Left renal cortex interstitium (tissue), 4 donors: ENCODE measurements at regions not wholly inside any gene's neighbourhood (a gene's known extent, or its start where the extent isn't known, plus 50 kb on each side); places are given as distances from the start of the nearest gene placed in this dataset.

Experiments used
- DNase-seq, 4 donors: peaks; one replicate each; pipeline ENCODE4 v3.0.0-alpha.2; 2013; ENCODE audit warnings: low read depth in 4 of 4, low spot score in 2 of 4, missing footprints in 1 of 4

GRCh38 chr13:55366676-55367075, 1774.0 kb upstream of the PRR20A start:
- no peak for DNase-seq

GRCh38 chr13:55394470-55394869, 1746.2 kb upstream of the PRR20A start:
- DNase-seq: no peak

GRCh38 chr13:55402870-55403269, 1737.8 kb upstream of the PRR20A start:
- no peak for DNase-seq

- no peak for DNase-seq
Measured at GRCh38 chr13:55403887-55404487, 1736.7 kb upstream of the PRR20A start.

- no peak for DNase-seq
Measured at GRCh38 chr13:55410398-55411330, 1730.1 kb upstream of the PRR20A start.

GRCh38 chr13:55418095-55418494, 1722.6 kb upstream of the PRR20A start:
- no peak for DNase-seq

- DNase-seq: no peak
Measured at GRCh38 chr13:55432814-55433213, 1707.9 kb upstream of the PRR20A start.

GRCh38 chr13:55437162-55437561, 1703.6 kb upstream of the PRR20A start:
- no peak for DNase-seq

GRCh38 chr13:55439450-55439849, 1701.3 kb upstream of the PRR20A start:
- DNase-seq: peak in 1 of 4 donors; percentile 10

GRCh38 chr13:55440465-55441085, 1700.1 kb upstream of the PRR20A start:
- DNase-seq: no peak

- DNase-seq: no peak
Measured at GRCh38 chr13:55464222-55464621, 1676.5 kb upstream of the PRR20A start.

- no peak for DNase-seq
Measured at GRCh38 chr13:55467476-55467875, 1673.2 kb upstream of the PRR20A start.

- no peak for DNase-seq
Measured at GRCh38 chr13:55483626-55484158, 1657.0 kb upstream of the PRR20A start.

GRCh38 chr13:55493297-55493696, 1647.4 kb upstream of the PRR20A start:
- no peak for DNase-seq

- DNase-seq: no peak
Measured at GRCh38 chr13:55497486-55497885, 1643.2 kb upstream of the PRR20A start.

GRCh38 chr13:55500694-55501093, 1640.0 kb upstream of the PRR20A start:
- no peak for DNase-seq

GRCh38 chr13:55516610-55517009, 1624.1 kb upstream of the PRR20A start:
- no peak for DNase-seq

GRCh38 chr13:55517312-55517711, 1623.4 kb upstream of the PRR20A start:
- no peak for DNase-seq

- no peak for DNase-seq
Measured at GRCh38 chr13:55528434-55528833, 1612.3 kb upstream of the PRR20A start.

- DNase-seq: no peak
Measured at GRCh38 chr13:55534306-55534705, 1606.4 kb upstream of the PRR20A start.

GRCh38 chr13:55538424-55538823, 1602.3 kb upstream of the PRR20A start:
- DNase-seq: no peak
